ENCODE measurements at regions not wholly inside any gene's neighbourhood (a gene's known extent, or its start where the extent isn't known, plus 50 kb on each side); places are given as distances from the start of the nearest gene placed in this dataset.
"Not testable (repeated sequence)": the region's sequence is repeated elsewhere in the genome, so short reads cannot be mapped to it uniquely, and the experiment has no call there.

- no peak for DNase-seq
Observed at GRCh38 chr16:31754998-31755615, 118.5 kb upstream of the ZNF267 start.

GRCh38 chr16:31764103-31764502, 109.5 kb upstream of the ZNF267 start:
- no peak for DNase-seq

- DNase-seq = no peak
Observed at GRCh38 chr16:31767267-31767666, 106.3 kb upstream of the ZNF267 start.

- no peak for DNase-seq
Observed at GRCh38 chr16:31780342-31780741, 93.3 kb upstream of the ZNF267 start.

GRCh38 chr16:31785126-31785525, 88.5 kb upstream of the ZNF267 start:
- no peak for DNase-seq

GRCh38 chr16:31807086-31807485, 66.5 kb upstream of the ZNF267 start:
- DNase-seq = no peak

GRCh38 chr16:31810863-31811262, 62.7 kb upstream of the ZNF267 start:
- DNase-seq = no peak

- DNase-seq = not testable (repeated sequence)
Observed at GRCh38 chr16:31816141-31816540, 57.5 kb upstream of the ZNF267 start.

GRCh38 chr16:31819386-31819785, 54.2 kb upstream of the ZNF267 start:
- DNase-seq = no peak

- no peak for DNase-seq
Observed at GRCh38 chr16:31819948-31820347, 53.7 kb upstream of the ZNF267 start.
